Adrenal gland (tissue), 9 donors: ENCODE measurements at regions not wholly inside any gene's neighbourhood (a gene's known extent, or its start where the extent isn't known, plus 50 kb on each side); places are given as distances from the start of the nearest gene placed in this dataset.

Experiments
- DNase-seq, 7 donors: peaks; one replicate each; pipeline ENCODE4 v3.0.0-alpha.2; 2019 to 2020
- H3K27ac ChIP-seq, 5 donors: fragments of 200-600 bp; sonication (generic) in 4 of 5; 1 replicate in 3 of 5; 2 replicates in 2 of 5; pipeline versions ENCODE4 v1.5.1 to v1.8.0; 2016 to 2020; ENCODE audit warnings: mild to moderate bottlenecking in 1 of 5
- H3K27me3 ChIP-seq: fragments of 200-600 bp; 2 replicates; pipeline ENCODE4 v1.8.0; 2021
- H3K36me3 ChIP-seq, 2 donors: fragments of 200-600 bp; replicated peaks in 1 of 2; 1 replicate in 1 of 2; 2 replicates in 1 of 2; pipeline versions ENCODE4 v1.5.1 to v1.8.0; 2018 to 2022
- H3K4me1 ChIP-seq, 2 donors: fragments of 200-600 bp; replicated peaks in 1 of 2; 1 replicate in 1 of 2; 2 replicates in 1 of 2; pipeline versions ENCODE4 v1.5.1 to v1.8.0; 2018 to 2021
- H3K4me3 ChIP-seq, 4 donors: fragments of 200-600 bp; sonication (generic) in 3 of 4; one replicate each; pipeline ENCODE4 v1.5.1; 2016 to 2018
- H3K9me3 ChIP-seq, 3 donors: fragments of 200-600 bp; sonication (generic) in 1 of 3; replicated peaks in 1 of 3; 1 replicate in 2 of 3; 2 replicates in 1 of 3; pipeline versions ENCODE4 v1.5.1 to v1.8.0; 2016 to 2021
- CTCF ChIP-seq, 6 experiments: fragments of 450-650 bp in 4 of 6; fragments of 200-600 bp in 2 of 6; sonication (generic) in 1 of 6; IDR thresholded peaks; 1 replicate in 5 of 6; 2 replicates in 1 of 6; pipeline versions ENCODE4 v1.5.1 to v1.8.0; 2016 to 2021; ENCODE audit warnings: antibody characterized with exemption in 6 of 6, mild to moderate bottlenecking in 2 of 6, moderate library complexity in 1 of 6
- POLR2A ChIP-seq, 2 donors: fragments of 450-650 bp; IDR thresholded peaks; one replicate each; pipeline ENCODE4 v1.6.1; 2017; ENCODE audit warnings: antibody characterized with exemption in 2 of 2, mild to moderate bottlenecking in 2 of 2, moderate library complexity in 1 of 2
- WGBS, 4 donors: extraction: QIAGEN DNeasy Blood & Tissue Kit in 2 of 4; methylation state at CpG; one replicate each; pipeline versions ENCODE4 v1.1.5 to v1.1.7; 2013 to 2017; 5-methylcytosine and 5-hydroxymethylcytosine counted together
- intact Hi-C, 2 donors: fragments of 100-400 bp; cut with DNase I; formaldehyde crosslinking; loops; one replicate each; pipeline versions ENCODE4 v1.14.1 to v1.15.0; 2022 to 2023
- donor health status: healthy with polysubstance abuse.
- donor health status: Bipolar disorder and iron deficiency.
- donor health status: DM: yes; HTN: yes; CAD: no.
- donor health status: DM: no; HTN: no; CAD: no.
- donor health status: DM: no; HTN: no; CAD: no.

- DNase-seq, result no peak
- no peaks in the 10 kb centered on the region for H3K27me3 ChIP-seq
- intact Hi-C loops, result no loop called here
- TF ChIP-seq POLR2A (IDR thresholded peaks at IDR 0.05) (no peak), CTCF (IDR thresholded peaks at IDR 0.05) (no peak)
- H3K27ac ChIP-seq, result peak overlapping the region in 2 of 5 donors; percentile 27 to 67
- H3K9me3 ChIP-seq, result no peaks in the 10 kb centered on the region
- no peaks in the 10 kb centered on the region for H3K4me1 ChIP-seq
- no peaks in the 10 kb centered on the region for H3K36me3 ChIP-seq
- 57 to 77% (median 66%) methylated on average over 2 of the region's 2 CpGs for WGBS, 4 donors
- H3K4me3 ChIP-seq, result peak overlapping the region in 1 of 4 donors; percentile 14
Observed at GRCh38 chr4:163611784-163612445, 117.4 kb downstream of the TMA16 start.

GRCh38 chr4:163612762-163613161 is 118.3 kb downstream of the TMA16 start:
- no peak for TF ChIP-seq POLR2A (IDR thresholded peaks at IDR 0.05)
- TF ChIP-seq CTCF (IDR thresholded peaks at IDR 0.05), result no peak
- no peaks in the 10 kb centered on the region for H3K36me3 ChIP-seq
- H3K4me1 ChIP-seq, result no peaks in the 10 kb centered on the region
- no peak for DNase-seq
- intact Hi-C loops, result no loop called here
- H3K27me3 ChIP-seq, result no peaks in the 10 kb centered on the region
- H3K27ac ChIP-seq, result peak overlapping the region in 2 of 5 donors; percentile 24 to 80
- peak overlapping the region in 1 of 4 donors; percentile 14 for H3K4me3 ChIP-seq
- H3K9me3 ChIP-seq, result no peaks in the 10 kb centered on the region

GRCh38 chr4:163613383-163613782 is 118.9 kb downstream of the TMA16 start:
- TF ChIP-seq CTCF (IDR thresholded peaks at IDR 0.05) (no peak), POLR2A (IDR thresholded peaks at IDR 0.05) (no peak)
- WGBS, 4 donors, result 53 to 68% (median 60%) methylated on average over 3 of the region's 3 CpGs
- Histone ChIP-seq H3K36me3 (no peaks in the 10 kb centered on the region), H3K27me3 (no peaks in the 10 kb centered on the region), H3K27ac (peak overlapping the region in 1 of 5 donors; percentile 80), H3K4me1 (no peaks in the 10 kb centered on the region), H3K9me3 (no peaks in the 10 kb centered on the region), H3K4me3 (peak overlapping the region in 1 of 4 donors; percentile 14)
- no peak for DNase-seq
- intact Hi-C loops, result no loop called here

GRCh38 chr4:163614866-163615265 is 120.4 kb downstream of the TMA16 start:
- Histone ChIP-seq H3K4me3 (no peak overlapping the region), H3K9me3 (no peaks in the 10 kb centered on the region), H3K4me1 (no peaks in the 10 kb centered on the region), H3K27me3 (no peaks in the 10 kb centered on the region), H3K36me3 (no peaks in the 10 kb centered on the region), H3K27ac (no peak overlapping the region)
- intact Hi-C loops, result no loop called here
- no peak for TF ChIP-seq CTCF (IDR thresholded peaks at IDR 0.05)
- TF ChIP-seq POLR2A (IDR thresholded peaks at IDR 0.05), result no peak
- no peak for DNase-seq
- WGBS, 4 donors, result 68 to 85% (median 75%) methylated on average over 3 of the region's 3 CpGs
